MM.1S (cell line): ENCODE measurements at regions not wholly inside any gene's neighbourhood (a gene's known extent, or its start where the extent isn't known, plus 50 kb on each side); places are given as distances from the start of the nearest gene placed in this dataset.

Experiments used
- DNase-seq: peaks from one replicate; pipeline ENCODE4 v3.0.0-alpha.2; 2015
- H2AFZ ChIP-seq: fragments of 300-600 bp; sonication (generic); 2 replicates; pipeline ENCODE4 v1.6.0; 2016; ENCODE audit warnings: antibody characterized with exemption, low read length
- H3F3A ChIP-seq: fragments of 300-600 bp; sonication (generic); 2 replicates; pipeline ENCODE4 v1.6.1; 2016; ENCODE audit warnings: mild to moderate bottlenecking, antibody characterized with exemption, low read length, moderate library complexity, mixed read lengths; ENCODE audit not compliant: insufficient read depth
- H3K27ac ChIP-seq: fragments of 300-600 bp; sonication (generic); 2 replicates; pipeline ENCODE4 v1.5.1; 2016; ENCODE audit warnings: mild to moderate bottlenecking, low read length
- H3K27me3 ChIP-seq: fragments of 300-600 bp; sonication (generic); replicated peaks from 2 replicates; pipeline ENCODE4 v1.6.0; 2016; ENCODE audit warnings: low read length; ENCODE audit not compliant: insufficient read depth
- H3K36me3 ChIP-seq: fragments of 300-600 bp; sonication (generic); replicated peaks from 2 replicates; pipeline ENCODE4 v1.6.1; 2016; ENCODE audit warnings: mild to moderate bottlenecking, low read length, mixed read lengths; ENCODE audit not compliant: insufficient read depth
- H3K4me1 ChIP-seq: fragments of 300-600 bp; sonication (generic); 2 replicates; pipeline ENCODE4 v1.6.1; 2016; ENCODE audit warnings: low read length, mixed read lengths
- H3K4me2 ChIP-seq: fragments of 300-600 bp; sonication (generic); 2 replicates; pipeline ENCODE4 v1.6.0; 2016; ENCODE audit warnings: low read depth, low read length
- H3K4me3 ChIP-seq: fragments of 300-600 bp; sonication (generic); 2 replicates; pipeline ENCODE4 v1.5.1; 2016; ENCODE audit warnings: low read length, mixed read lengths
- H3K79me2 ChIP-seq: fragments of 300-600 bp; sonication (generic); 2 replicates; pipeline ENCODE4 v1.6.1; 2016; ENCODE audit warnings: mixed run types, low read length, mixed read lengths
- H3K9ac ChIP-seq: fragments of 300-600 bp; sonication (generic); 2 replicates; pipeline ENCODE4 v1.6.1; 2016; ENCODE audit warnings: low read length, mixed read lengths
- H3K9me2 ChIP-seq: fragments of 300-600 bp; sonication (generic); replicated peaks from 2 replicates; pipeline ENCODE4 v1.6.1; 2016; ENCODE audit warnings: mild to moderate bottlenecking, low read length, mixed read lengths; ENCODE audit not compliant: insufficient read depth
- H3K9me3 ChIP-seq: fragments of 300-600 bp; sonication (generic); replicated peaks from 2 replicates; pipeline ENCODE4 v1.6.1; 2016; ENCODE audit warnings: mild to moderate bottlenecking, low read length, mixed read lengths; ENCODE audit not compliant: insufficient read depth
- H4K20me1 ChIP-seq: fragments of 300-600 bp; sonication (generic); 2 replicates; pipeline ENCODE4 v1.6.1; 2016; ENCODE audit warnings: mild to moderate bottlenecking, low read length, moderate library complexity, mixed read lengths; ENCODE audit not compliant: insufficient read depth
- CTCF ChIP-seq: fragments of 300-600 bp; sonication (generic); IDR thresholded peaks from 2 replicates; pipeline ENCODE4 v1.5.1; 2016; ENCODE audit warnings: antibody characterized with exemption, low read length, mixed read lengths
- EZH2 ChIP-seq: fragments of 300-600 bp; sonication (generic); optimal IDR thresholded peaks from 2 replicates; pipeline ENCODE3; 2017; ENCODE audit warnings: low read depth, mild to moderate bottlenecking, antibody characterized with exemption, low read length, mixed read lengths
- EZH2phosphoT487 ChIP-seq: fragments of 300-600 bp; sonication (generic); IDR thresholded peaks from 2 replicates; pipeline ENCODE4 v1.6.1; 2018; ENCODE audit warnings: antibody characterized with exemption, low read length

DNA sequence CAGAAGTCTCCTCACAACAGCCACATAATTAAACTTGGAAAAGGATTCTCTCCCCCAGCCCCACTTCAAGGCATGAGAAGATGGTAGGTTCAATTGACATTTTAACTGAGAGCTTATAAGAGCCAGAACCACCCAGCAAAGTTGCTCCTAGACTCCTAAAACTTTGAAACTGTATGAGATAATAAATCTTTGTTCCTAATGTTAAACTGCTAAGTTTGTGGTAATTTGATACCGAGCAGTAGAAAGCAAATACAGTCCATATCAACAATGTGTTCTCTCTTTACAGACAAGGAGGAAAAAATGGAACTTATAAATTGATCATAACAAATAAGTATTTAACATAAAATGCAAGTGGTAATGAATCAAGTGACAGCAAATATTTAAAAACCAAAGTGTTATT lies 831.8 kb downstream of the MAFB start:
- H3K4me1 ChIP-seq, result no peaks in the 10 kb centered on the region
- H3K4me3 ChIP-seq, result no peak overlapping the region
- no peaks in the 10 kb centered on the region for H3K9me2 ChIP-seq
- H3K27ac ChIP-seq, result no peak overlapping the region
- TF ChIP-seq CTCF (no peak), EZH2phosphoT487 (no peak), EZH2 (no peak)
- no peaks in the 10 kb centered on the region for H3K36me3 ChIP-seq
- H3K9ac ChIP-seq, result no peak overlapping the region
- H3K79me2 ChIP-seq, result no peaks in the 10 kb centered on the region
- no peak for DNase-seq
- H2AFZ ChIP-seq, result no peak overlapping the region
- H3K27me3 ChIP-seq, result no peaks in the 10 kb centered on the region
- no peak overlapping the region for H3K4me2 ChIP-seq
- H3K9me3 ChIP-seq, result no peaks in the 10 kb centered on the region
- no peaks in the 10 kb centered on the region for H3F3A ChIP-seq
- no peaks in the 10 kb centered on the region for H4K20me1 ChIP-seq

DNA sequence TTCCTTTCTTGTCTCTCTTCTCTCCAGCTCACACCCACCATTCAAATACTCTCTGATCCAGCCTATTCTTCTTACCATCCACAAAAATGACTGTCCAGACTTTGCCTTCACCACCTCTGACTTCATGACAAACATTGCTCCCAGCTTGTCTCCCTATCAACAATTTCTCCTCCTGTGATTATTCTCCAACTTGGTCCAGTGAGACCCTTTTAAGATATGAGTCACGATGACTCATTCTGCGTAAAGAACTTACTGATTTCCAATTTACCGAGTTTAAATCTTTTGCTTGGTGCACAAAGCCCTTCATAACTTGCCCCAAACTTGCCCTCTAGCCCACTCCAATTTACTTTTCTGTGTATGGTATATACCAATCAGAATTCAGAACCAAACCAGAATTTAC lies 833.2 kb downstream of the MAFB start:
- Histone ChIP-seq H4K20me1 (no peaks in the 10 kb centered on the region), H3K4me1 (no peaks in the 10 kb centered on the region), H3K4me3 (no peak overlapping the region), H2AFZ (no peak overlapping the region), H3K27ac (no peak overlapping the region), H3K27me3 (no peaks in the 10 kb centered on the region), H3K9me3 (no peaks in the 10 kb centered on the region), H3K79me2 (no peaks in the 10 kb centered on the region), H3K4me2 (no peak overlapping the region), H3K36me3 (no peaks in the 10 kb centered on the region), H3K9me2 (no peaks in the 10 kb centered on the region), H3K9ac (no peak overlapping the region), H3F3A (no peaks in the 10 kb centered on the region)
- TF ChIP-seq EZH2phosphoT487 (no peak), CTCF (no peak), EZH2 (no peak)
- DNase-seq, result no peak

GRCh38 chr20:39855056-39855455 lies 834.0 kb downstream of the MAFB start:
- Histone ChIP-seq H3K27ac (no peak overlapping the region), H3K27me3 (no peaks in the 10 kb centered on the region), H3K9me2 (no peaks in the 10 kb centered on the region), H3K4me2 (no peak overlapping the region), H3K36me3 (no peaks in the 10 kb centered on the region), H3K4me1 (no peaks in the 10 kb centered on the region), H3K9ac (no peak overlapping the region), H4K20me1 (no peaks in the 10 kb centered on the region), H3K79me2 (no peaks in the 10 kb centered on the region), H2AFZ (no peak overlapping the region), H3K4me3 (no peak overlapping the region), H3K9me3 (no peaks in the 10 kb centered on the region), H3F3A (no peaks in the 10 kb centered on the region)
- DNase-seq, result no peak
- TF ChIP-seq EZH2phosphoT487, result no peak
- no peak for TF ChIP-seq EZH2
- TF ChIP-seq CTCF, result no peak

DNA sequence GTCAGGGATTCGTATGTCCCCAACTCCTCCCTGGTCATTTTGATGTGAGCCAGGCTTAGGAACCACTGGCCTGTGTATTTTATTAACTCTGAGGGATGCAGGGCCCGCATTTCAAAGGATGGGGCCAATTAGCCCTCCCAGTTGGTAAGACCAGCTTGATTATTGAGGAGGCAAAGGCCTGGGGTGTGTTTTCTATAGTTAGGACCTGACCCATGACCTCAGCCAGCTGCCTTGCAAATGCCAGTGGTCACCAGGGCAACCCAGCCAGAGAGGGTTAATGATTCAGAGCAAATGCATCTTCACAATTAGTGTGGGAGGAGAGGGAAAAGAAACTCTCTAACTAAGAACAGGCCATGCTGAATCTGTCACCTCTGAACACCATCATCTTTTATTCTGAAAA lies 835.4 kb downstream of the MAFB start:
- H3K9ac ChIP-seq, result no peak overlapping the region
- H3K36me3 ChIP-seq, result no peaks in the 10 kb centered on the region
- no peaks in the 10 kb centered on the region for H3K4me1 ChIP-seq
- no peak overlapping the region for H3K27ac ChIP-seq
- no peaks in the 10 kb centered on the region for H4K20me1 ChIP-seq
- DNase-seq, result no peak
- no peaks in the 10 kb centered on the region for H3F3A ChIP-seq
- TF ChIP-seq CTCF (no peak), EZH2phosphoT487 (no peak), EZH2 (no peak)
- no peaks in the 10 kb centered on the region for H3K79me2 ChIP-seq
- no peak overlapping the region for H3K4me3 ChIP-seq
- H3K4me2 ChIP-seq, result no peak overlapping the region
- no peaks in the 10 kb centered on the region for H3K9me2 ChIP-seq
- H2AFZ ChIP-seq, result no peak overlapping the region
- H3K27me3 ChIP-seq, result no peaks in the 10 kb centered on the region
- H3K9me3 ChIP-seq, result no peaks in the 10 kb centered on the region
